IPS DF 6.9 (cell line): ENCODE measurements at regions not wholly inside any gene's neighbourhood (a gene's known extent, or its start where the extent isn't known, plus 50 kb on each side); places are given as distances from the start of the nearest gene placed in this dataset.

ENCODE experiments used
- DNase-seq: peaks from one replicate; pipeline ENCODE4 v3.0.0-alpha.2; 2013; ENCODE audit warnings: low read depth, low spot score
- H3K27ac ChIP-seq: one replicate; pipeline ENCODE4 v1.5.1; 2013; ENCODE audit warnings: low read length, control low read depth
- H3K27me3 ChIP-seq: 2 replicates; pipeline ENCODE4 v1.6.1; 2013; ENCODE audit warnings: mild to moderate bottlenecking, low read length; ENCODE audit not compliant: control insufficient read depth, insufficient read depth
- H3K36me3 ChIP-seq: 2 replicates; pipeline ENCODE4 v1.6.1; 2013; ENCODE audit warnings: low read length; ENCODE audit not compliant: control insufficient read depth, insufficient read depth
- H3K4me1 ChIP-seq: 2 replicates; pipeline ENCODE4 v1.6.1; 2013; ENCODE audit warnings: low read length; ENCODE audit not compliant: control insufficient read depth, insufficient read depth
- H3K4me3 ChIP-seq: 2 replicates; pipeline ENCODE4 v1.5.1; 2013; ENCODE audit warnings: mild to moderate bottlenecking, low read length
- H3K9me3 ChIP-seq: 2 replicates; pipeline ENCODE4 v1.6.1; 2013; ENCODE audit warnings: low read length, inconsistent platforms; ENCODE audit not compliant: control insufficient read depth, insufficient read depth
- WGBS: extraction: QIAGEN DNeasy Blood & Tissue Kit; methylation state at CpG from one replicate; pipeline ENCODE4 v1.1.7; 2013; ENCODE audit warnings: mixed read lengths, missing lambda C conversion rate; ENCODE audit not compliant: insufficient read length, insufficient coverage; 5-methylcytosine and 5-hydroxymethylcytosine counted together

DNA sequence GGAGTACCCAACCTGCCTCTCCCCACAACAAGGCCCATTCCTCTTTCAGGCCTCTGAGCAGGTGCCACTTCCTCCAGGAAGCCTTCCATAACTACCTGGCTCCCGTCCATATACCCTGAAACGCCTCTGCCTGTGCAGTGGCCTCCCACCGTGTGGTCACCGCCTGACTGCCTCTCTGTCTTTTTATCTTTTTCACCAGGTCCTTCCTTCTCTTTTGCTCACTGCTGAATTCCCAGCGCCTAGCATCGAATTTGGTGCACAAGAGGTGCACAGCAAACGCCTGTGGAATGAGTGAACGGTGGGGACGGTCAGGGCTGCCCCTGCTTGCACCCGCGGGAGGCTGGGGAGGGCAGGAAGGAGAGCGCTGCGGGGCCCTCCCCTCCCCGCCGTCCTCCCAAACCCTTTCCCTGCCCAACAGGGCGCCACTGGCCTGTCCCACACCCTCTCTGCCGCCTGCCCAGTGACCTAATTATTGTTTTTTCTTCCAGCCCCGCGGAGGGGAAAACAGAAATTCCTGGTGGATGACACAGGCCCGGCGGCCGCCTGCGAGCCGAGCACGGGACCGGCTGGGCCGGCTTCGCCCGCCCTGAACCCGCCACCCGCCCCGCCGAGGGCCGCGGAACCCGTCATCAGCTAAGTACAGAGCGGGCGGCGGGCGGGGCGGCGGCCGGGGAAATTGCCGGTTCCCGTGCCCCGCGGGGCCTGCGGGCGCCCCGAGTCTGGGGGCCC is 140.1 kb downstream of the SMAD6 start:
- no peaks in the 10 kb centered on the region for H3K9me3 ChIP-seq
- 0 out of 2 replicates have a peak, but pooled peaks cover 2% of the 10 kb centered on the region for H3K4me1 ChIP-seq
- no CpG with 5 or more reads among the region's 50 CpGs for WGBS
- no peak overlapping the region for H3K27ac ChIP-seq
- no peaks in the 10 kb centered on the region for H3K36me3 ChIP-seq
- H3K27me3 ChIP-seq, result peaks cover 15% of the 10 kb centered on the region
- H3K4me3 ChIP-seq, result peak overlapping the region; percentile 28; the same call in 1 of the 2 replicates
- no peak for DNase-seq

DNA sequence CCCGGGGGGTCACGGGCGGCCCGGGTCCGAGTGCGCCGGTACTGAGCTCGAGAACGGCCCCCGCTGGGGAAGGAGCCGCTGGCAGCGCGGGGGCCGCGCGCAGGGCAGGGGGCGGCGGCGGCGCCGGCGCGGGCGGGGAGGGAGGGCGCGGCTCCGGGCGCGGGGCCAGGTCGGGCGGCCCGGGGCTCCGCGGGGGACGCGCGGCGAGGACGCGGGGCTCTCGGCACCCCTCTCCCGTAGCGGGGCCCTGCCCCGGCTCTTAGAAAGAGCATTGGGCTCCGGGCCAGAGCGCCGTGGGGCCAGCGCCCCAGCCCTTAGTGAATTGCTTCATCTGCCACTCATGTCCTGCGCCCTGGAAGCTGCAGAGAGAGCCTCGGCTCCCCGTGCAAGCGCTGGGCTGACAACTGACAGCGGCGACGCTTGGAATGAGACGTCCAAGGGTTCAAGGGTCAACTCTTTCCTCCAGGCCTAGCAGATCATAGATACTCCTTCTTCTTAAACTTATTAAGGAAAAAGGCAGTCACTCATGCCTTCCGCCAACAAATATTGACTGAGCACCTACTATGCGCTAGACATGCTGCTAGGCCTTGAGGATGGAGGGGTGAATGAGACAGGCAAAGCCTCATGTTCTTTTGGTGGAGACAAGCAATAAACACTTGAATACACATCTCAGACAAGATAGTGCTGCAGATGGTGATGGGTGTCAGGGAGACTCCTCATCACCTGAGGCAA is 140.8 kb downstream of the SMAD6 start:
- Histone ChIP-seq H3K27me3 (peaks cover 15% of the 10 kb centered on the region), H3K4me3 (peak overlapping the region; percentile 28; the same call in 1 of the 2 replicates), H3K9me3 (no peaks in the 10 kb centered on the region), H3K27ac (no peak overlapping the region), H3K36me3 (no peaks in the 10 kb centered on the region), H3K4me1 (0 out of 2 replicates have a peak, but pooled peaks cover 2% of the 10 kb centered on the region)
- DNase-seq, result no peak
- no CpG with 5 or more reads among the region's 58 CpGs for WGBS

DNA sequence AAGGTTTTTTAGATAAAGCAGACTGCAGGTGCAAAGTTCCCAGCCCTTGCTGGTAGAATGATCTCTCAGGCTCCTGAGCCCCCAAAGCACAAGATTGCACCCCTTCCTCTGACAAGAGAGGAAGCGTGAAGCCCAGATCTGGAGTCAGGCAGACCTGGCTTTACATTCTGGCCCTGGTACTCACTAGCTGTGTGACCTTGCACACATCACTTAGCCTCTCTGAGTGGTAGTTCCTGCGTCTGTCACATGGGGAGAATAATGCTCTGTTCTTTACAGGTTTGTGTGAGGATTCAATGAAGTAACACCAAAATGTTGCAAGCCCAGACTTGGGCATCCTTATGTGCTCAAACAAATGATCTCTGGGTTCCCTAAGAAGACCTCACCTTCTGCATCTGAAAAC is 141.5 kb downstream of the SMAD6 start:
- Histone ChIP-seq H3K27me3 (peaks cover 15% of the 10 kb centered on the region), H3K27ac (no peak overlapping the region), H3K9me3 (no peaks in the 10 kb centered on the region), H3K4me1 (no peaks in the 10 kb centered on the region), H3K4me3 (no peak overlapping the region), H3K36me3 (no peaks in the 10 kb centered on the region)
- no CpG with 5 or more reads among the region's 2 CpGs for WGBS
- DNase-seq, result no peak

DNA sequence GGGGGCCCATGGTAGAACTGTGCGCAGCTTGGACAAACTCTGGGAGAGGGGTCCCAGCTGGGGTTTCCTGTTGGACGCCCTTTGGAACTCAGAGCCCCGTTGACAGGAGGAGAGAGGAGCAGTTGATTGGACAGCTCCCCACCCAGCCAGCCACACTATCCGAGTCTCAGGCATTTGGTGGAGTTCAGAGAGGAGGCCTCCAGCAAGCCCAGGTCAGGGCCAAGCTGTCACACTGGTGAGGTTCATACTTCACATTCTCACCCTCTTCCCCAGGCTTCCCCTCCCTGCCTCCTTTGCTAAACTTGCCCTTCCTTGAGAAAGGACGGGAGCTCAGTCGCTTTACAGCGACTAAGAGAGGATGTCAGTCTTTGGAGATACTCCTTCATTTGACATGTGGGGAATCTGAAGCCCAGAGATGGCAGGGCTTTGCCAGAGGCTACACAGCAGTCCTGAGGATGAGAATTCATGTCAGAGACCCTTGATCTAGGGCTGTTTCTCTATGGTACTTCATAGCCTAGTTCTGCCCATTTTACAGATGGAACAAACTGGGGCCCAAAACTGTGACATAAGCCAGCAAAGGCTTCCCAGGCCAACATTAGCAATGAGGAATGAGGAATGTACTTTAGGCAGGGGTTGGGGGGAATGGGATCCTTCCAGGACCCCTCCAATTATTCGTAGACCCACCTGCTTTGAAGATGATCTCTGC is 142.2 kb downstream of the SMAD6 start:
- no CpG with 5 or more reads among the region's 8 CpGs for WGBS
- Histone ChIP-seq H3K4me1 (no peaks in the 10 kb centered on the region), H3K27ac (no peak overlapping the region), H3K36me3 (no peaks in the 10 kb centered on the region), H3K27me3 (peaks cover 15% of the 10 kb centered on the region), H3K4me3 (no peak overlapping the region), H3K9me3 (no peaks in the 10 kb centered on the region)
- no peak for DNase-seq

DNA sequence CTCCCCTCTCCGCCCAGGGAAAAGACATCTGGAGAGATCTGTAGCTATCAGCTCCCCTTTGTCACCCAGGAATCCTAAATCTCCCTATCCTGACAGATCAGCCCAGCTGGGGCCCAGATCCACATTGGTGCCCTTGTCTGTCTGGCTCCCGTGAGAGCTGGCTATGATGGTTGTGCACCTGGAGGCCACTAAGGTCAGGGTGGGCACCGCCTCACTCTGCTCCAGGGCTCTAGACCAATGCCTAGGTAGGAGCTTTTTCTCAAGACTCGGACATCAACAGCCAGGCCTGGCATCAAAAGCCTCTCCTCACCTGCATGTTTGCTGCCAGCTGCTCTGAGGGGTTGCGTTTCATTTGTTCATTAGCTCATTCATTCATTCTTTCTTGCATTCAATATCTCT is 142.7 kb downstream of the SMAD6 start:
- Histone ChIP-seq H3K27me3 (peaks cover 15% of the 10 kb centered on the region), H3K36me3 (no peaks in the 10 kb centered on the region)

DNA sequence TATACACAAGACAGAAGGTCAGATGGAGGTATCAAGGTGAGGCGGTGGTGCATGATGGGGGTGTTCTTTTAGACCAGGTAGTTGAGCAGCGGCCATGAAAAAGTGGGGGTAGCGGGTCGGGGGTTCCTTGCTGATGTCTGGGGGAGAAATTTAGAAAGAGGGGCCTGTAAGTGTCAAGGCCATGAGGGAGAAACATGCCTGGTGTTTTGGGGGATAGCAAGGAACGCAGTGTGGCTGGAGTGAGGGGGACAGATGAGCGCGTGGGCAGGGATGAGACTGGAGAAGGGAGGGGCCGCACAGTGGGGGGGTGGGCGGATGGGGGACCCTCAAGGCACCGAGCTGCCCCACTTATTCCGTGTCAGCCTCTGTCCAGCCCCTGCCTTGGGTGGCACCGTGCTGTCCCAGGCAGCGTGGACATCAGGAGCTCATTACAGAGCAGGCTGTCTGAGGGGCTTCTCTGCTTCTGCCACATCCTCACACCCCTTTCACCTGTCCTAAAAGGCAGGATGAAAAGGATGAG is 143.3 kb downstream of the SMAD6 start:
- Histone ChIP-seq H3K27me3 (peaks cover 15% of the 10 kb centered on the region), H3K4me3 (no peak overlapping the region), H3K9me3 (no peaks in the 10 kb centered on the region), H3K4me1 (no peaks in the 10 kb centered on the region), H3K36me3 (no peaks in the 10 kb centered on the region), H3K27ac (no peak overlapping the region)
- no peak for DNase-seq
- WGBS, result no CpG with 5 or more reads among the region's 13 CpGs

More for the DNA sequence above, 142.7 kb downstream of the SMAD6 start:
- Histone ChIP-seq H3K9me3 (no peaks in the 10 kb centered on the region), H3K27ac (no peak overlapping the region), H3K4me1 (no peaks in the 10 kb centered on the region), H3K4me3 (no peak overlapping the region)
- no peak for DNase-seq
- no CpG with 5 or more reads among the region's 5 CpGs for WGBS

DNA sequence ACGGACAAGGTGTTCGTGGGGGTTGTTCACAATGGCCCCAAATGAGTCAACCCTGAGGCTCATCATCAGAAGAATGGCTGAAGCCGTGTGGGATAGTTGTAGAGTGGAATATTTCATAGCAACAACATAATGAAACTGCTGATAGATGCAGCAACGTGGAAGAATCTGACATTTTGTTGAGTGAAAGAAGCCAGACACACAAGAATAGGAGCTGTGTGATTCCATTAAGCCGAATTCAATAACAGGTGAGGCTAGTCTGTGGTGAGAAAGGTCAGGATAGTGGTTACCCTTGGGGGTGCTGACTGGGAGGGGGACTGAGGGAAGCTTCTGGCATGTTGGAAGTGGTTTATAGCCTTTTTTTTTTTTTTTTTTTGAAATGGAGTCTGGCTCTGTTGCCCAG is 144.0 kb downstream of the SMAD6 start:
- DNase-seq, result no peak
- H3K27me3 ChIP-seq, result peaks cover 15% of the 10 kb centered on the region
- H3K9me3 ChIP-seq, result no peaks in the 10 kb centered on the region
- no CpG with 5 or more reads among the region's 5 CpGs for WGBS
- H3K36me3 ChIP-seq, result no peaks in the 10 kb centered on the region
- no peak overlapping the region for H3K27ac ChIP-seq
- no peak overlapping the region for H3K4me3 ChIP-seq
- 0 out of 2 replicates have a peak, but pooled peaks cover under 1% of the 10 kb centered on the region for H3K4me1 ChIP-seq

DNA sequence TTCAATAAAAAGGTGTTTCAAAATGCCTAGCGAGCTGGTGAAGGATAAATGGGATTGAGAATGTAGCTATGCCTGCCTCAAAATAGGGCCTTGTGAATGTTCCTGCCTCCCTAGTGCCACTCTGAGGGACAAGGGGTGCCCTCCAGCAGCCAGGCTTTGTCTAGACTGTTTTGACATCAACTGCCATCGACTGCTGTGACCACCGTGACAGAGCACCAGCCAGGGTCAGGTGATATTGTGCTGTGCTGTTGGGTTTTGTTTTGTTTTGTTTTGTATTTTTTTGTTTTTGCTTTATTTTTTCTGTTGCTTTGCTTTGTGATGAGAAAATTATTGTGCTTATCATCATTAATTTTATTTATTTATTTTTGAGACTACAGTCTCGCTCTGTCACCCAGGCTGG is 144.8 kb downstream of the SMAD6 start:
- no CpG with 5 or more reads among the region's 4 CpGs for WGBS
- no peak overlapping the region for H3K27ac ChIP-seq
- no peak for DNase-seq

DNA sequence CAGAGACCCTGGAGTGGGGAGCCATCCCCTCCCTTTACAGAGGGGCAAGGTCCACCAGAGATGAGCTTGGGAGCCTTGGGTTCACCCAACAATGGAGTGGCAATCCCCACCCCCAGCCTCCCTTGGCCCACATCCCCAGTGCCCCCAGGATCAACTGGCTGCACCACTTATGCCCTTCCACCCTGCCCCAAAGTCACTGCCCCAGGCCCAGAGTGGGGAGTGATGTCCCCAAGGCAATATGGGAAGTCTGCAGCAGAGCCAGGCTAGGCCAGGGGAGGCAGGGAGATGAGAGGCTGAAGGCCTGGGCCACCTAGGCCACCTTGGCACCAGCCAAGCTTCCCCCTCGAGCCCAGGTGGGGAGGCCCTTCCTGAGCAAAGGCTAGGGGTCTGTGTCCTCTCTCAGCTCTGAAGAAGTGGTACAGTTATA is 145.5 kb downstream of the SMAD6 start:
- Histone ChIP-seq H3K36me3 (no peaks in the 10 kb centered on the region), H3K4me1 (0 out of 2 replicates have a peak, but pooled peaks cover 1% of the 10 kb centered on the region), H3K4me3 (no peak overlapping the region), H3K27me3 (peaks cover 10% of the 10 kb centered on the region), H3K27ac (no peak overlapping the region), H3K9me3 (no peaks in the 10 kb centered on the region)
- DNase-seq, result no peak
- no CpG with 5 or more reads among the region's 1 CpG for WGBS

More for the DNA sequence above, 144.8 kb downstream of the SMAD6 start:
- Histone ChIP-seq H3K36me3 (no peaks in the 10 kb centered on the region), H3K27me3 (peaks cover 10% of the 10 kb centered on the region), H3K9me3 (no peaks in the 10 kb centered on the region), H3K4me1 (0 out of 2 replicates have a peak, but pooled peaks cover 1% of the 10 kb centered on the region), H3K4me3 (no peak overlapping the region)

DNA sequence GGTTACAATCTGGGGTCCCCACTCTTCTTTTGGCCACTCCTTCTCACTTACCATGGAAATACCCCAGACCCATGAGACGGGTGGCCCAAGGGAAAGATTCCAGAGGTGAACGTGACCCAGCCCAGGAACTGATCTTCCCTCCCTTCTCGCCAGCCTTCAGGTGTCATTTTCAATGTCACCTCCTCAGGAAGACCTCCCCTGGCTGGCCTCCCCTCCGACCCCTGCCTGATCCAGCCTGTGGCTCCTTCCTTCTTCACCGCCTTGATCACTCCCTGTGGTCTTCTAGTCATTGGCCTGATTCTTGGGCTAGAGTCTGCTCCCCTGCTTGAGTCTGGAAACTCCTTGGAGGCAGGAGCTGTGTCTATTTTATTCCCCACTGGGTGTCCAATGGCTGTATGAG is 146.1 kb downstream of the SMAD6 start:
- peaks cover 7% of the 10 kb centered on the region for H3K27me3 ChIP-seq
- no peak overlapping the region for H3K27ac ChIP-seq
- no peaks in the 10 kb centered on the region for H3K9me3 ChIP-seq
- H3K4me1 ChIP-seq, result 0 out of 2 replicates have a peak, but pooled peaks cover 1% of the 10 kb centered on the region
- no CpG with 5 or more reads among the region's 5 CpGs for WGBS
- no peaks in the 10 kb centered on the region for H3K36me3 ChIP-seq
- no peak for DNase-seq
- no peak overlapping the region for H3K4me3 ChIP-seq
